ENCODE measurements at regions not wholly inside any gene's neighbourhood (a gene's known extent, or its start where the extent isn't known, plus 50 kb on each side); places are given as distances from the start of the nearest gene placed in this dataset.

- TF ChIP-seq CTCF (IDR thresholded peaks at IDR 0.05; ENCODE audit: poor library complexity) (no peak), EZH2phosphoT487 (IDR thresholded peaks at IDR 0.05; ENCODE audit: low read depth, severe bottlenecking, unreplicated experiment) (no peak), EZH2 (IDR thresholded peaks at IDR 0.05; ENCODE audit: borderline replicate concordance) (no peak)
Measured at GRCh38 chr2:56589835-56590234, 406.0 kb downstream of the CCDC85A start.

Measured in hepatocyte (in vitro differentiated cells).